SU-DHL-6 (cell line): ENCODE measurements at regions not wholly inside any gene's neighbourhood (a gene's known extent, or its start where the extent isn't known, plus 50 kb on each side); places are given as distances from the start of the nearest gene placed in this dataset.

Experiments used
- EZH2phosphoT487 ChIP-seq: fragments of 200-600 bp; sonication (generic), shearing (Covaris generic); conservative IDR thresholded peaks from 2 replicates; pipeline ENCODE4 v1.6.1; 2018; ENCODE audit warnings: mild to moderate bottlenecking, antibody characterized with exemption, low read length, moderate library complexity, mixed read lengths
- TF ChIP-seq, protein P1 (sequence below): fragments of 200-600 bp; sonication (generic); IDR thresholded peaks from one replicate; pipeline ENCODE4 v1.5.1; 2017; ENCODE audit warnings: antibody characterized with exemption, mild to moderate bottlenecking, low read length, moderate library complexity; ENCODE audit not compliant: insufficient read depth, poor library complexity, severe bottlenecking

DNA sequence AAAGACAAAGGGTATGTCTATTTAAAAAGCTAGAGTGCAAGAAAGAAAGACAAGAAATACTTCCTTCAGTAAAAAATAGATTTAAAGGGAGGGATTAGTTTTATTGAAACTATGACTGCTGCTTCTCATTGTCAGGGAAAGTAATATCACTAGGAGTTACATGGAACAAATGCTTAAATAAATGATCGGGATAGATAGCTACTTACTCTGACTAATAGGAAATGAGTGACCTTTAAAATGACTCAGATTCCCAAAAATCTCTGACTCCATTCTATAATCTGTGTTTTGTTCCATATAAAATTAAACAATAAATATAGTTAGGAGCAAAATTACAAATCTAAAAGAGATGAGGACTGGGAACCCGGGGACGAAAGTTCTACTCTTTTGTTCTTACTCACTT, 669.3 kb downstream of the NR4A2 start:
- TF ChIP-seq, protein P1, sequence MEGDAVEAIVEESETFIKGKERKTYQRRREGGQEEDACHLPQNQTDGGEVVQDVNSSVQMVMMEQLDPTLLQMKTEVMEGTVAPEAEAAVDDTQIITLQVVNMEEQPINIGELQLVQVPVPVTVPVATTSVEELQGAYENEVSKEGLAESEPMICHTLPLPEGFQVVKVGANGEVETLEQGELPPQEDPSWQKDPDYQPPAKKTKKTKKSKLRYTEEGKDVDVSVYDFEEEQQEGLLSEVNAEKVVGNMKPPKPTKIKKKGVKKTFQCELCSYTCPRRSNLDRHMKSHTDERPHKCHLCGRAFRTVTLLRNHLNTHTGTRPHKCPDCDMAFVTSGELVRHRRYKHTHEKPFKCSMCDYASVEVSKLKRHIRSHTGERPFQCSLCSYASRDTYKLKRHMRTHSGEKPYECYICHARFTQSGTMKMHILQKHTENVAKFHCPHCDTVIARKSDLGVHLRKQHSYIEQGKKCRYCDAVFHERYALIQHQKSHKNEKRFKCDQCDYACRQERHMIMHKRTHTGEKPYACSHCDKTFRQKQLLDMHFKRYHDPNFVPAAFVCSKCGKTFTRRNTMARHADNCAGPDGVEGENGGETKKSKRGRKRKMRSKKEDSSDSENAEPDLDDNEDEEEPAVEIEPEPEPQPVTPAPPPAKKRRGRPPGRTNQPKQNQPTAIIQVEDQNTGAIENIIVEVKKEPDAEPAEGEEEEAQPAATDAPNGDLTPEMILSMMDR, result no peak
- no peak for TF ChIP-seq EZH2phosphoT487
